ENCODE measurements at regions not wholly inside any gene's neighbourhood (a gene's known extent, or its start where the extent isn't known, plus 50 kb on each side); places are given as distances from the start of the nearest gene placed in this dataset.

DNA sequence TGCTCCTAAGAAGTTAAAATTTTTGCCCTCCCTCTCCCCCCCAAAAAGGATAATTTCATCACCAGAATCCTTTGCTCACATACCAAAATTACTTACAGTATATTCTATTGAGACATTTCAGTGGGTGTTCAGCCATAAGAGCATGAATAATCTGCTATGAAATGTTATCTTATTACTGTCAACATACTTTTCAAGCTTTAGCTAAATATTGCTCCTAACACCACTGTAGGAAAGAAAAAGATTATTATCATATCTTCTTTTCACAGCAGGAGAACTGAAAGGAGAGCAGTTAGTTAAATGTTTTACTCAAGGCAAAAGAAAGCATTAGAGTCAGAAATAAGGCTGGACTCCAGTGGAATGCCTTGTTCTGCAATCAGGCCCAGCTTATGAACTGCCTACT lies 231.0 kb upstream of the GYPA start:
- TF ChIP-seq, protein P1, sequence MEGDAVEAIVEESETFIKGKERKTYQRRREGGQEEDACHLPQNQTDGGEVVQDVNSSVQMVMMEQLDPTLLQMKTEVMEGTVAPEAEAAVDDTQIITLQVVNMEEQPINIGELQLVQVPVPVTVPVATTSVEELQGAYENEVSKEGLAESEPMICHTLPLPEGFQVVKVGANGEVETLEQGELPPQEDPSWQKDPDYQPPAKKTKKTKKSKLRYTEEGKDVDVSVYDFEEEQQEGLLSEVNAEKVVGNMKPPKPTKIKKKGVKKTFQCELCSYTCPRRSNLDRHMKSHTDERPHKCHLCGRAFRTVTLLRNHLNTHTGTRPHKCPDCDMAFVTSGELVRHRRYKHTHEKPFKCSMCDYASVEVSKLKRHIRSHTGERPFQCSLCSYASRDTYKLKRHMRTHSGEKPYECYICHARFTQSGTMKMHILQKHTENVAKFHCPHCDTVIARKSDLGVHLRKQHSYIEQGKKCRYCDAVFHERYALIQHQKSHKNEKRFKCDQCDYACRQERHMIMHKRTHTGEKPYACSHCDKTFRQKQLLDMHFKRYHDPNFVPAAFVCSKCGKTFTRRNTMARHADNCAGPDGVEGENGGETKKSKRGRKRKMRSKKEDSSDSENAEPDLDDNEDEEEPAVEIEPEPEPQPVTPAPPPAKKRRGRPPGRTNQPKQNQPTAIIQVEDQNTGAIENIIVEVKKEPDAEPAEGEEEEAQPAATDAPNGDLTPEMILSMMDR (IDR thresholded peaks at IDR 0.05), result no peak

DNA sequence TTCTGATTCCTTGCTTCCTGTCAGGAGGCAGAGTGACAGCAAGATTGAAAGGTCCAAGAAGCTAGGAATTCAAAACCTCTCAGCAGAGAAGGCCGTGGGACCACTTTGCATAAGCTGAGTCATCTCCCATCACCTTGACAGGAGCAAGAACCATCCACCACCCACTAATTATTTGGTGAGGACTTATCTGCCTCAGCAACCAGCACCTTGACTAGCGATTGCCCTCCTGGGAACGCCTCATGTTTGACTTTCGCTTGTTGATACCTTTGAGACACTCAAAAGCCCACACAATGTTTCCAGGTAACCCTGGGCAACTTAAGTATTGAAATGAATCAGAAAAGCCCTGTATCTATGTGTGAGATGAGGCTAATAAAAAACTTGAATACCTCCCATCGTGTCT lies 233.5 kb upstream of the GYPA start:
- TF ChIP-seq, protein P1 (IDR thresholded peaks at IDR 0.05), result no peak

DNA sequence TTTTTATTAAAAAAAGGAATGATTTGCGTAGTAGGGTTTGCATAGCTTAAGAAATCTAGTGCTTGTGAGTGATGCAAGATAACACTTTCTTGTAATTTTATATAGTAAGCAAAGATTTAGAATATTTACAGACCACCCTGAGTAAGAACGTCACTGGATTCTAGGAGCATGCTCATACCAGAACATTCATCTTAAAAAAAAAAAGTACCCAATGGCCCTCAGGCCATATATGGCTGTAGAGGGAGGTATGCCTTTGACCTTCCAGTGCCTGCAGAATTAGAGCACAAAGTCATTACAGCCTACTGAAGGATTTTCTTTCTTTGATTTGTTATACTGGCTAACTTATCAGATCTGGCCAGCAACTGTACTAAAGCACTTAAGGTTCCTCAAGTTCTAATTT lies 236.3 kb upstream of the GYPA start:
- TF ChIP-seq, protein P1 (IDR thresholded peaks at IDR 0.05), result no peak

DNA sequence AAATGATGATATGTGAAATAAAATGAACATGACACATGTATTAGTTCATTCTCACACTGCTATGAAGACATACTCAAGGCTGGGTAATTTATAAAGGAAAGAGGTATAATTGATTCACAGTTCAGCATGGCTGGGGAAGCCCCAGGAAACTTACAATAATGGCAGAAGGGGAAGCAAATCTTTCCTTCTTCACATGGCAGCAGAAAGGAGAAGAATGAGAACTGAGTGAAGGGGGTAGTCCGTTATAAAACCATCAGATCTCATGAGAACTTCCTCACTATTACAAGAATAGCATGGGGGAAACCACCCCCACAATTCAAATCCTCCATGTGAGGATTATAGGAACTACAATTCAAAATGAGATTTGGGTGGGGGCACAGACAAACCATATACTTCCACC lies 243.9 kb upstream of the GYPA start:
- TF ChIP-seq, protein P1 (IDR thresholded peaks at IDR 0.05), result no peak

DNA sequence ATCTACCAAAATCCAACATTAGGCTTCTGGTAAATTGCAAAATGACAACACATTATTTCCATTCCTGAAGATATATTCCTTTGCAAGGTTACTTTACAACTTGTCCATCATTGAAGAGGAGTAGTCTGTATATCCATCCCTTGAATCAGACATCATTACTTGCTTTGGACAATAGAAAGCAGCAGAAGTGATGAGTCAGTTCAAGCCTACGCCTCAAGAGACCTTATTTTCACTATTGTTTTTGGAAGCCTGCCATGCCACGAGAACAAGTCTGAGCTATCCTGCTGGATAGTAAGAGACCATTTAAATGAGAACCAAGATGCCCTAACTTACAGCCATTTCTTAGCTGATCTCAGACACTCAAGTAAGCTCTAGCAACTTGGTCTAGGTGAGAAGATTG lies 246.0 kb upstream of the HHIP start:
- TF ChIP-seq, protein P1 (IDR thresholded peaks at IDR 0.05), result no peak

DNA sequence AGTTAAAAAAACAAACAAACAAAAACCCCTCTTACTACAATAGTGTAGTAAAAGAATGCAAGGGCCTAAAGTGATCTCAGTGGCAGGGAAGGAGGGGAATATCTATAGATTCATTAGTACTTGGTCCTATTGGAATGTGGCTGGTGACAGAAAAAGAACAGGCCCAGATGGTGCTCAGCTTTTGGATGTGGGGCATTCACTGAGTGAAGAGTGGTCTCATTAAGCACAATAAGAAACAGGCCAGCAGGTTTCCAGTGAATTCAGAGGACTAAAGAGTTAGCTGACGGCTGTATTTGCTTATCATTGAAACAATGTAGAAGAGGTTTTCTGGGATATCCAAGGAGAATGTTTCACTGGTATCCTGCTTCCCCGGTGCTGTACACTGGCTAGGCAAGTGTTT lies 243.8 kb upstream of the HHIP start:
- TF ChIP-seq, protein P1 (IDR thresholded peaks at IDR 0.05), result no peak

DNA sequence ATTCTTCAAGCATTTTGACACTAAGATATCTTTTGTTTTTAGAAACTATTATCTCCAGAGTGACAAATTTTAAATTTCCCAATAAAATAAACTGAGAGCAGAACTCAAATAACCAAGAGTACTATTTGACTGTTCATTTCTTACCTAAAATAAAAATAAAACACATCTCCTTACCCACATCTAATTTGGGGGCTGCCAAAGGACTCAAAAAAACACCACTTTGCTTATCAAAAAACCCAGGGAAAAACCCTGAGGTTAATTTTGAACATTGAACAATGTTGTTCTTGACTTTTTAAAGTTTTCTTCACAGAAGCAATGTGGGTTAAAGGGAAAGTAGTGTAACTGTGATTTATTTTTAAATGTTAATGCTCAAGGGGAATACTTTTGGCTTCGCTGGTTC lies 243.0 kb upstream of the HHIP start:
- TF ChIP-seq, protein P1 (IDR thresholded peaks at IDR 0.05), result no peak

DNA sequence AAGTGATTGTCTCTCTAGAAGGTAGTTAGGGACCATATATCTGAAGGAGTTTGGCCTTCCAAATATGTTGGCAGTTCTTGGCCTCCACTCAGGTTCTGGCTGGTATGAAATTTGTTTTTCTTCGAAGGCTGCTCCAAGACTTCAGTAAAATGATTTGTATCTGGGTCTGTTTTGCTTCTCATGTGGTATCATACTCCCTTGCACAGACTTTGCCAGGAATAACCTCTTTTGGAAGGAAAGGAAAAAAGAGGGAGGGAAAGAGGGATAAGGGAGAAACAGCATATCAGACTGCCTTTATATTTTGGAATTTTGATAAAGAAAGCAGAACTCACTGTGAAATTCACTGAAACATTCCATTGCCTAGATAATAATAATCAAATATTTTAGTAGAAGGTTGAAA lies 242.1 kb upstream of the HHIP start:
- TF ChIP-seq, protein P1 (IDR thresholded peaks at IDR 0.05), result no peak

Data from LNCAP (cell line).